ENCODE measurements at regions not wholly inside any gene's neighbourhood (a gene's known extent, or its start where the extent isn't known, plus 50 kb on each side); places are given as distances from the start of the nearest gene placed in this dataset.

GRCh38 chr13:62176051-62176450, 760.4 kb upstream of the PCDH20 start:
- no peaks in the 10 kb centered on the region for H3K23me2 ChIP-seq (ENCODE audit: insufficient read length, low read depth, low read length, poor library complexity, severe bottlenecking)
- no peak overlapping the region for H3K18ac ChIP-seq (ENCODE audit: insufficient read length, low read depth, low read length)
- H3T11ph ChIP-seq (ENCODE audit: low read length), result no peak overlapping the region
- Mint-ChIP-seq H3K9me3 (peaks cover 0 to 2% of the 10 kb centered on the region in 2 experiments; a peak in 2 of 5 replicates), H3K36me3 (ENCODE audit: insufficient read depth in 1 of 3, low read depth in 3 of 3) (no peaks in the 10 kb centered on the region; a peak in 2 of 7 replicates), H3K4me3 (no peak overlapping the region), H3K27ac (no peak overlapping the region; a peak in 1 of 7 replicates), H3K4me1 (peaks cover 4 to 8% of the 10 kb centered on the region in 2 experiments), H3K27me3 (ENCODE audit: low read depth) (peaks cover 1% of the 10 kb centered on the region; the same call in 1 of the 2 replicates)
- no peak overlapping the region for H4K91ac ChIP-seq (ENCODE audit: insufficient read length, low read depth, low read length)
- no peak for DNase-seq
- no peaks in the 10 kb centered on the region for H3K4me1 ChIP-seq (ENCODE audit: insufficient read depth, low read length)
- H2AFZ ChIP-seq (ENCODE audit: low read length), result no peak overlapping the region
- H2BK12ac ChIP-seq (ENCODE audit: insufficient read length, low read depth, low read length), result no peak overlapping the region
- H3K79me2 ChIP-seq (ENCODE audit: insufficient read depth, low read length), result no peaks in the 10 kb centered on the region
- no peak overlapping the region for H3K4ac ChIP-seq (ENCODE audit: low read depth, low read length)
- H3K4me2 ChIP-seq (ENCODE audit: insufficient read depth, insufficient read length, low read length), result no peak overlapping the region
- no peak overlapping the region for H2BK15ac ChIP-seq (ENCODE audit: low read depth, low read length)
- no peak for TF ChIP-seq CTCF (conservative IDR thresholded peaks at IDR 0.05)
- H4K5ac ChIP-seq (ENCODE audit: insufficient read length, low read depth, low read length), result no peak overlapping the region
- H2BK120ac ChIP-seq (ENCODE audit: low read depth, low read length, poor library complexity, severe bottlenecking), result no peak overlapping the region
- H4K20me1 ChIP-seq (ENCODE audit: control insufficient read depth, insufficient read depth, insufficient read length), result no peaks in the 10 kb centered on the region
- WGBS (ENCODE audit: extremely low coverage, insufficient read length, low lambda C conversion rate), result no CpG with 5 or more reads among the region's 3 CpGs
- no peak overlapping the region for H3K9ac ChIP-seq (ENCODE audit: extremely low read depth, insufficient read length, low read length)
- no peak overlapping the region for H3K14ac ChIP-seq (ENCODE audit: insufficient read depth, low read length)
- H3K27ac ChIP-seq (ENCODE audit: insufficient read length, low read depth, low read length), result no peak overlapping the region
- no peak overlapping the region for H3K56ac ChIP-seq (ENCODE audit: insufficient read length, low read depth, low read length)
- H3K23ac ChIP-seq (ENCODE audit: insufficient read length, low read depth, low read length), result no peak overlapping the region
- no peak overlapping the region for H4K8ac ChIP-seq (replicated peaks; ENCODE audit: insufficient read length, low read depth, low read length)
- H2BK20ac ChIP-seq (ENCODE audit: low read depth, low read length, poor library complexity, severe bottlenecking), result no peak overlapping the region
- no peaks in the 10 kb centered on the region for H3K79me1 ChIP-seq (ENCODE audit: insufficient read depth, low read depth, low read length, poor library complexity, severe bottlenecking)
- no peak overlapping the region for H2BK5ac ChIP-seq (ENCODE audit: insufficient read length, low read length)
- no peak overlapping the region for H2AK5ac ChIP-seq (ENCODE audit: insufficient read length, low read length)
- no peaks in the 10 kb centered on the region for H3K9me3 ChIP-seq (ENCODE audit: control insufficient read depth, low read depth, low read length)
- no peaks in the 10 kb centered on the region for H3K27me3 ChIP-seq (ENCODE audit: insufficient read depth, low read length)
